ENCODE measurements at regions not wholly inside any gene's neighbourhood (a gene's known extent, or its start where the extent isn't known, plus 50 kb on each side); places are given as distances from the start of the nearest gene placed in this dataset.

DNA sequence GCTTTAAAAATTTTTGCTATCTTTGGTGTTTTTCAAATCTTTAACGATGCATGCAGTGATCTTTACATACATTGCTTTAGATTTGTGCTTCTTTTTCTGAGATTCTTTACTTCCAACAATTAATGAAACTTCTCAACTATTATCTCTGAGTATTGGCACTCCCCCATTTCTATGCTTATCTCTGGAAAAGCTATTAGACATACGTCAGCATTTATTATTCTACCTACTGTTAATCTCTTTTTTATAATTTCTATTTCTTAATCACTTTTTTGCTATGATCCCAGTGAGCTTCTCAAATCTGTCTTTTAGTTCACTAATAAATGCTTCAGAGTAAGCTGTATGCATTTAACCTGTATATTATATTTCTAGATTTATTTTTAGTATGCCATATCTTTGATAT, 264.2 kb upstream of the TFAP2D start:
- TF ChIP-seq CTCF (IDR thresholded peaks at IDR 0.05; ENCODE audit: extremely low read depth, missing control alignments), result no peak
- no peak for DNase-seq (ENCODE audit: low spot score)

DNA sequence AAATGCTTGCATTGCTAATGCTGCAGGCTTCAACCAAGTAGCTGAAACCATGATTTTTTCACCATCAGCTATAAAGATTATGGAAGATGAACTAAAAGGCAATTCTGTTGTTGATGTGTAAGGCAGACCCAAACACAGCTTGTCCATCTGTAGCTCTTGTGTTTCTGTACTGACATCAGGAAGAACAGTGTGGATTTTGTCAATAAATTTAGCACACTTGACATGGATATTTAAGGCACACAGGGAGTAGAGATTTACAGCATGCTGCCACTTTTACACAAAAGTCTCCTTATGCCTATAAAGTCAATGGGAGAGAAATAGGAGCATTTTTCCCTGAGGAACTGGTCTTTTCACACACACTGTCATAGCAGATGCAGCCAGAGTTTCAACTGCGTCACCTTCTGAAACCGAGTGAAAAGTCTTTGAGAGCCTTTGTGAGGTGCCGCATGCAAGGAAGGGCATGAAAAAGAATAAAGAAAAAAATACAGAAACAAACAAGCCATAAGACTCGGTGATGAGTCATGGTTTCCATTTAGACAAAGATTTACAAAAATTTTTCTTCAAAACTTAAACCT, 261.4 kb upstream of the TFAP2D start:
- TF ChIP-seq CTCF (IDR thresholded peaks at IDR 0.05; ENCODE audit: extremely low read depth, missing control alignments), result no peak
- no peak for DNase-seq (ENCODE audit: low spot score)

GRCh38 chr6:50455029-50455428, 258.3 kb upstream of the TFAP2D start:
- TF ChIP-seq CTCF (IDR thresholded peaks at IDR 0.05; ENCODE audit: extremely low read depth, missing control alignments), result no peak
- no peak for DNase-seq (ENCODE audit: low spot score)

DNA sequence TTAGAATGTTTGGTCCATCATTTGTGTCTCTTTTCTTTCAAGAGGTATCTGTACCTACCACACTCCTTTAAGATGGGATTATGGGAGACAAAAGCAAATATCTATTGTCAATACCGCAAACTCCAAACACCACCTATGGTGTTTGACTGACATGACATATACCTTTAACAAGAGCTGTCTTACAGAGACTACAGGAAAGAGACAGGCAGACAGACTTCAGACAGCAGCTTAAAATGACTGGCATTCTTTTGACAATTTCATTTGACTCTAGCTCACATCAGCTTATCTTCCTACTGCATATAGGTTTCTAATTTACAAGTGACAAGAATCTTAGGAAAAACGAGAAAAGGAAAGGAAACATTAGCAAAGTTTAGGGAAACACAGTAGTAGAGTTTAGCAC, 256.0 kb upstream of the TFAP2D start:
- TF ChIP-seq CTCF (IDR thresholded peaks at IDR 0.05; ENCODE audit: extremely low read depth, missing control alignments), result no peak

GRCh38 chr6:50461696-50462095, 251.6 kb upstream of the TFAP2D start:
- TF ChIP-seq CTCF (IDR thresholded peaks at IDR 0.05; ENCODE audit: extremely low read depth, missing control alignments), result no peak
- no peak for DNase-seq (ENCODE audit: low spot score)

More for the DNA sequence above, 256.0 kb upstream of the TFAP2D start:
- DNase-seq (ENCODE audit: low spot score), result no peak

- DNase-seq (ENCODE audit: low spot score), result no peak
- TF ChIP-seq CTCF (IDR thresholded peaks at IDR 0.05; ENCODE audit: extremely low read depth, missing control alignments), result no peak
Observed at GRCh38 chr6:50463931-50464330, 249.4 kb upstream of the TFAP2D start.

GRCh38 chr6:50467931-50468330, 245.4 kb upstream of the TFAP2D start:
- no peak for DNase-seq (ENCODE audit: low spot score)
- TF ChIP-seq CTCF (IDR thresholded peaks at IDR 0.05; ENCODE audit: extremely low read depth, missing control alignments), result no peak
